ENCODE measurements at regions not wholly inside any gene's neighbourhood (a gene's known extent, or its start where the extent isn't known, plus 50 kb on each side); places are given as distances from the start of the nearest gene placed in this dataset.
"Not testable (repeated sequence)": the region's sequence is repeated elsewhere in the genome, so short reads cannot be mapped to it uniquely, and the experiment has no call there.

GRCh38 chrX:51026862-51027261, 116.3 kb downstream of the BMP15 start:
- Mint-ChIP-seq H3K4me1 (ENCODE audit: low read depth) (no peaks in the 10 kb centered on the region), H3K27me3 (ENCODE audit: low read depth) (peaks cover 2% of the 10 kb centered on the region), H3K4me3 (no peak overlapping the region), H3K9me3 (ENCODE audit: insufficient read depth) (no peaks in the 10 kb centered on the region), H3K27ac (no peak overlapping the region), H3K36me3 (ENCODE audit: low read depth) (no peaks in the 10 kb centered on the region)
- POLR2A ChIA-PET: no interaction called here
- CTCF ChIA-PET: no interaction called here
- no peak for DNase-seq
- ATAC-seq: no peak

- DNase-seq (no peak), ATAC-seq (no peak)
- Mint-ChIP-seq H3K9me3 (ENCODE audit: insufficient read depth) (no peaks in the 10 kb centered on the region), H3K36me3 (ENCODE audit: low read depth) (no peaks in the 10 kb centered on the region), H3K4me3 (no peak overlapping the region), H3K4me1 (ENCODE audit: low read depth) (no peaks in the 10 kb centered on the region), H3K27me3 (ENCODE audit: low read depth) (no peaks in the 10 kb centered on the region), H3K27ac (no peak overlapping the region)
- POLR2A ChIA-PET: no interaction called here
- CTCF ChIA-PET: no interaction called here
These were observed 125.2 kb downstream of the BMP15 start for GRCh38 chrX:51035746-51036145.

GRCh38 chrX:51047950-51048349, 137.4 kb downstream of the BMP15 start:
- no peaks in the 10 kb centered on the region for H3K9me3 Mint-ChIP-seq (ENCODE audit: insufficient read depth)
- no peak overlapping the region for H3K27ac Mint-ChIP-seq
- H3K36me3 Mint-ChIP-seq (ENCODE audit: low read depth): no peaks in the 10 kb centered on the region
- peaks cover 5% of the 10 kb centered on the region for H3K27me3 Mint-ChIP-seq (ENCODE audit: low read depth)
- DNase-seq: no peak
- ATAC-seq: no peak
- H3K4me1 Mint-ChIP-seq (ENCODE audit: low read depth): no peaks in the 10 kb centered on the region
- ChIA-PET CTCF (no interaction called here), POLR2A (no interaction called here)
- no peak overlapping the region for H3K4me3 Mint-ChIP-seq

- peaks cover 2% of the 10 kb centered on the region for H3K27me3 Mint-ChIP-seq (ENCODE audit: low read depth)
- ChIA-PET CTCF (no interaction called here), POLR2A (no interaction called here)
- no peak overlapping the region for H3K4me3 Mint-ChIP-seq
- no peak for ATAC-seq
- H3K36me3 Mint-ChIP-seq (ENCODE audit: low read depth): no peaks in the 10 kb centered on the region
- H3K27ac Mint-ChIP-seq: no peak overlapping the region
- H3K4me1 Mint-ChIP-seq (ENCODE audit: low read depth): no peaks in the 10 kb centered on the region
- DNase-seq: no peak
- H3K9me3 Mint-ChIP-seq (ENCODE audit: insufficient read depth): no peaks in the 10 kb centered on the region
These were observed 143.2 kb downstream of the BMP15 start for GRCh38 chrX:51053741-51054140.

- Mint-ChIP-seq H3K4me1 (ENCODE audit: low read depth) (no peaks in the 10 kb centered on the region), H3K27ac (no peak overlapping the region), H3K36me3 (ENCODE audit: low read depth) (no peaks in the 10 kb centered on the region), H3K27me3 (ENCODE audit: low read depth) (no peaks in the 10 kb centered on the region), H3K9me3 (ENCODE audit: insufficient read depth) (no peaks in the 10 kb centered on the region), H3K4me3 (no peak overlapping the region)
- ATAC-seq (no peak), DNase-seq (no peak)
- POLR2A ChIA-PET: no interaction called here
- CTCF ChIA-PET: no interaction called here
These were observed 187.5 kb downstream of the BMP15 start for GRCh38 chrX:51098046-51098445.

GRCh38 chrX:51119058-51119926, 208.8 kb downstream of the BMP15 start:
- ATAC-seq; H3K27ac Mint-ChIP-seq; H3K4me3 Mint-ChIP-seq; H3K36me3 Mint-ChIP-seq (ENCODE audit: low read depth); DNase-seq; POLR2A ChIA-PET; H3K4me1 Mint-ChIP-seq (ENCODE audit: low read depth); H3K9me3 Mint-ChIP-seq (ENCODE audit: insufficient read depth); CTCF ChIA-PET; H3K27me3 Mint-ChIP-seq (ENCODE audit: low read depth): not testable (repeated sequence)

- H3K27me3 Mint-ChIP-seq (ENCODE audit: low read depth); H3K4me1 Mint-ChIP-seq (ENCODE audit: low read depth); H3K4me3 Mint-ChIP-seq; CTCF ChIA-PET; POLR2A ChIA-PET; H3K27ac Mint-ChIP-seq; H3K36me3 Mint-ChIP-seq (ENCODE audit: low read depth); DNase-seq; ATAC-seq; H3K9me3 Mint-ChIP-seq (ENCODE audit: insufficient read depth): not testable (repeated sequence)
These were observed 206.9 kb upstream of the NUDT10 start for GRCh38 chrX:51125743-51126142.

GRCh38 chrX:51144828-51145442, 187.7 kb upstream of the NUDT10 start:
- peak; percentile 30 for ATAC-seq
- DNase-seq: peak; percentile 50
- H3K4me3 Mint-ChIP-seq: no peak overlapping the region
- H3K4me1 Mint-ChIP-seq (ENCODE audit: low read depth): no peaks in the 10 kb centered on the region
- H3K9me3 Mint-ChIP-seq (ENCODE audit: insufficient read depth): no peaks in the 10 kb centered on the region
- H3K27me3 Mint-ChIP-seq (ENCODE audit: low read depth): peaks cover 4% of the 10 kb centered on the region
- H3K27ac Mint-ChIP-seq: no peak overlapping the region
- no peaks in the 10 kb centered on the region for H3K36me3 Mint-ChIP-seq (ENCODE audit: low read depth)
- POLR2A ChIA-PET: no interaction called here
- CTCF ChIA-PET: interaction anchor here (1.0 to 1.4 kb wide), 2 partner anchors 312 to 316 kb away, joined by 3 to 5 read pairs; no protein-coding TSS in a partner anchor

- ChIA-PET CTCF (interaction anchor here (1.0 to 1.4 kb wide), 2 partner anchors 188 to 310 kb away, joined by 3 read pairs; no protein-coding TSS in a partner anchor), POLR2A (no interaction called here)
- H3K27me3 Mint-ChIP-seq (ENCODE audit: low read depth): peaks cover 2% of the 10 kb centered on the region
- H3K4me3 Mint-ChIP-seq: no peak overlapping the region
- H3K9me3 Mint-ChIP-seq (ENCODE audit: insufficient read depth): no peaks in the 10 kb centered on the region
- DNase-seq (no peak), ATAC-seq (no peak)
- H3K36me3 Mint-ChIP-seq (ENCODE audit: low read depth): no peaks in the 10 kb centered on the region
- no peak overlapping the region for H3K27ac Mint-ChIP-seq
- H3K4me1 Mint-ChIP-seq (ENCODE audit: low read depth): no peaks in the 10 kb centered on the region
These were observed 183.8 kb upstream of the NUDT10 start for GRCh38 chrX:51148848-51149247.

- ChIA-PET CTCF (no interaction called here), POLR2A (no interaction called here)
- no peak overlapping the region for H3K4me3 Mint-ChIP-seq
- no peak overlapping the region for H3K27ac Mint-ChIP-seq
- no peaks in the 10 kb centered on the region for H3K27me3 Mint-ChIP-seq (ENCODE audit: low read depth)
- no peaks in the 10 kb centered on the region for H3K4me1 Mint-ChIP-seq (ENCODE audit: low read depth)
- H3K9me3 Mint-ChIP-seq (ENCODE audit: insufficient read depth): no peaks in the 10 kb centered on the region
- no peak for ATAC-seq
- H3K36me3 Mint-ChIP-seq (ENCODE audit: low read depth): no peaks in the 10 kb centered on the region
- DNase-seq: no peak
These were observed 180.9 kb upstream of the NUDT10 start for GRCh38 chrX:51151734-51152133.

GRCh38 chrX:51155157-51155556, 177.5 kb upstream of the NUDT10 start:
- DNase-seq (no peak), ATAC-seq (no peak)
- Mint-ChIP-seq H3K27me3 (ENCODE audit: low read depth) (no peaks in the 10 kb centered on the region), H3K4me3 (no peak overlapping the region), H3K36me3 (ENCODE audit: low read depth) (no peaks in the 10 kb centered on the region), H3K4me1 (ENCODE audit: low read depth) (no peaks in the 10 kb centered on the region), H3K27ac (no peak overlapping the region), H3K9me3 (ENCODE audit: insufficient read depth) (no peaks in the 10 kb centered on the region)
- ChIA-PET CTCF (no interaction called here), POLR2A (no interaction called here)

- no peaks in the 10 kb centered on the region for H3K4me1 Mint-ChIP-seq (ENCODE audit: low read depth)
- H3K27me3 Mint-ChIP-seq (ENCODE audit: low read depth): no peaks in the 10 kb centered on the region
- H3K4me3 Mint-ChIP-seq: no peak overlapping the region
- no peak overlapping the region for H3K27ac Mint-ChIP-seq
- ChIA-PET POLR2A (no interaction called here), CTCF (no interaction called here)
- DNase-seq (no peak), ATAC-seq (no peak)
- no peaks in the 10 kb centered on the region for H3K36me3 Mint-ChIP-seq (ENCODE audit: low read depth)
- no peaks in the 10 kb centered on the region for H3K9me3 Mint-ChIP-seq (ENCODE audit: insufficient read depth)
These were observed 177.1 kb upstream of the NUDT10 start for GRCh38 chrX:51155566-51155965.

All from activated CD8-positive, alpha-beta T cell treated with anti-CD3 and anti-CD28 coated beads, Interleukin-2, amount 10 ng/mL, durations not matched to agents 7 days and 5 days (primary cell).